ENCODE measurements at regions not wholly inside any gene's neighbourhood (a gene's known extent, or its start where the extent isn't known, plus 50 kb on each side); places are given as distances from the start of the nearest gene placed in this dataset.

DNA sequence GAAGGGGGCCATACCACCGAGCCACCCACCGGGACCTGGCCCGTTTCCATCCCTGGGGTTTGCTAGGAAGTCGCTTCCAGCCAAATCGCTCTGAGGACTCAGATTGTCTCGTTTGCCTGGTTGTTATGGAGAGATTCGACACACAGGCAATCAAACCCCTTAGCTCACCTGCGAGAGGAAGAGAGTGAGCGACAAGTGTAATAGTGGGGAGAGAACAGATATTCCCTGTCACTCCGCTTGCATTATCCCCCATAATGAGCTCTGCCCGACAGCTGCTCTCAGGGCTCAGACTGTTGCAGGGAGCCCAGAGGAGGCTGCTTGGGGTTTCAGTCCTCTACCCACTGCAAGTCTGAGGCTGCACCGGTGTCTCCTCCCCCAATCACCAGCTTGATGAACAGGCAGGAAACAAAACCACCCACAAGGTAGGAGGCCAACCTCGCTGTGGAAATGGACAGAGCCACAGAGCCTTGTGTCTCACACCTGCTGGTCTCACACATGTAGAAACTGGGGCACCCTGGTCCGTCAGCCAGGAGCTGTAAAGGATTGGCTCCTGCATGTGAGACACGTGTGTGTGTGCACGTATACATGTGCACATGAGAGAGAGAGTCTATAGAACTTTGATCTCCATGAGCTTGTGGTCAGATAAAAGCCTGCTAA is 351.1 kb downstream of the BUD13 start:
- no peak for ATAC-seq
- 56% methylated on average over 14 of the region's 16 CpGs for WGBS (ENCODE audit: insufficient coverage)
- H3K9me3 Mint-ChIP-seq: no peaks in the 10 kb centered on the region
- TF ChIP-seq, protein P1, sequence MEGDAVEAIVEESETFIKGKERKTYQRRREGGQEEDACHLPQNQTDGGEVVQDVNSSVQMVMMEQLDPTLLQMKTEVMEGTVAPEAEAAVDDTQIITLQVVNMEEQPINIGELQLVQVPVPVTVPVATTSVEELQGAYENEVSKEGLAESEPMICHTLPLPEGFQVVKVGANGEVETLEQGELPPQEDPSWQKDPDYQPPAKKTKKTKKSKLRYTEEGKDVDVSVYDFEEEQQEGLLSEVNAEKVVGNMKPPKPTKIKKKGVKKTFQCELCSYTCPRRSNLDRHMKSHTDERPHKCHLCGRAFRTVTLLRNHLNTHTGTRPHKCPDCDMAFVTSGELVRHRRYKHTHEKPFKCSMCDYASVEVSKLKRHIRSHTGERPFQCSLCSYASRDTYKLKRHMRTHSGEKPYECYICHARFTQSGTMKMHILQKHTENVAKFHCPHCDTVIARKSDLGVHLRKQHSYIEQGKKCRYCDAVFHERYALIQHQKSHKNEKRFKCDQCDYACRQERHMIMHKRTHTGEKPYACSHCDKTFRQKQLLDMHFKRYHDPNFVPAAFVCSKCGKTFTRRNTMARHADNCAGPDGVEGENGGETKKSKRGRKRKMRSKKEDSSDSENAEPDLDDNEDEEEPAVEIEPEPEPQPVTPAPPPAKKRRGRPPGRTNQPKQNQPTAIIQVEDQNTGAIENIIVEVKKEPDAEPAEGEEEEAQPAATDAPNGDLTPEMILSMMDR (IDR thresholded peaks at IDR 0.05): no peak
- H3K27me3 Mint-ChIP-seq (ENCODE audit: low read depth in 2 of 2): peaks cover 11 to 15% of the 10 kb centered on the region in 2 donors
- no peak overlapping the region for H3K27ac ChIP-seq (ENCODE audit: low read length)
- no peak for DNase-seq
- no peaks in the 10 kb centered on the region for H3K9me3 ChIP-seq (ENCODE audit: control insufficient read depth, insufficient read depth, low read length)
- H3K4me1 ChIP-seq (ENCODE audit: control insufficient read depth, insufficient read depth, low read length): no peaks in the 10 kb centered on the region
- H3K36me3 ChIP-seq (ENCODE audit: control insufficient read depth, insufficient read depth, low read length): no peaks in the 10 kb centered on the region
- H3K4me1 Mint-ChIP-seq: no peaks in the 10 kb centered on the region
- H3K4me3 Mint-ChIP-seq: no peak overlapping the region
- H3K27me3 ChIP-seq (ENCODE audit: control insufficient read depth, insufficient read depth, low read length): no peaks in the 10 kb centered on the region
- H3K4me3 ChIP-seq (ENCODE audit: low read length): no peak overlapping the region
- intact Hi-C loops (cut with micrococcal nuclease): no loop called here
- no peaks in the 10 kb centered on the region for H3K36me3 Mint-ChIP-seq
- no peak overlapping the region for H3K27ac Mint-ChIP-seq

DNA sequence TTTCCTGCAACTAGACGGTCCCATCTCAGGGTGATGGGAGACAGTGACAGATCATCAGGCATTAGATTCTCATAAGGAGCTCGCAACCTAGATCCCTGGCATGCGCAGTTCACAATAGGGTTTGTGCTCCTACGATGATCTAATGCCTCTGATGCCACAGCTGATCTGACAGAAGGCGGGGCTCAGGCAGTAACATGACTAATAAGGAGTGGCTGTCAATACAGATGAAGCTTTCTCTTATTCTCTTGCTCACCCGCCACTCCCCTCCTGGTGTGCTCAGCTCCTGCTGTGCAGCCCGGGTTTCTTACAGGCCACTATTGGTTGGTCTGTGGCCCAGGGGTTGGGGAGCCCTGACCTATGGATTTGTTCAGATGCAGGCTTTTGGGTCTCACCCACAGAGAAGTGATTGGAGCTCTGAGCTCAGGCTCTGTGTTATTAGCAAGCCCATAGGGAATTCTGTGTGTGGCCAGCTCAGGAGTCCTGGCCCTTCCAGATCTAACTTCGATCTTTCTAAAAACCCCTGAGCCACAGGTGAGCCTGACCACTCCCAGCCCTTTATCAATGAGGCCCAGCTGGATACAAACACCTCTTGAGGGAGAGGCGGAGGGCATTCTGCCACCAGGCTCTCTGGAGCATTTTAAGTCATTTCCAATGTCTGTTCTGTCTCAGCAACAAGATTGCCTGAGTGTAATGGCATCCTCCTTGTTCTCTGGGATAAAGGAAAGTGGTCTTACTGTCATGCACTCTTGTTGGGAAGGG is 351.8 kb downstream of the BUD13 start:
- no peaks in the 10 kb centered on the region for H3K27me3 ChIP-seq (ENCODE audit: control insufficient read depth, insufficient read depth, low read length)
- no peaks in the 10 kb centered on the region for H3K36me3 ChIP-seq (ENCODE audit: control insufficient read depth, insufficient read depth, low read length)
- H3K4me3 ChIP-seq (ENCODE audit: low read length): no peak overlapping the region
- H3K4me1 ChIP-seq (ENCODE audit: control insufficient read depth, insufficient read depth, low read length): no peaks in the 10 kb centered on the region
- no peaks in the 10 kb centered on the region for H3K4me1 Mint-ChIP-seq
- H3K36me3 Mint-ChIP-seq: no peaks in the 10 kb centered on the region
- H3K27ac Mint-ChIP-seq: no peak overlapping the region
- intact Hi-C loops (cut with micrococcal nuclease): no loop called here
- no peaks in the 10 kb centered on the region for H3K9me3 Mint-ChIP-seq
- no peak overlapping the region for H3K4me3 Mint-ChIP-seq
- no peak overlapping the region for H3K27ac ChIP-seq (ENCODE audit: low read length)
- no peak for ATAC-seq
- TF ChIP-seq, protein P1 (IDR thresholded peaks at IDR 0.05): no peak
- peaks cover 11 to 15% of the 10 kb centered on the region in 2 donors for H3K27me3 Mint-ChIP-seq (ENCODE audit: low read depth in 2 of 2)
- no peak for DNase-seq
- WGBS (ENCODE audit: insufficient coverage): 83% methylated on average over 9 of the region's 9 CpGs
- no peaks in the 10 kb centered on the region for H3K9me3 ChIP-seq (ENCODE audit: control insufficient read depth, insufficient read depth, low read length)

DNA sequence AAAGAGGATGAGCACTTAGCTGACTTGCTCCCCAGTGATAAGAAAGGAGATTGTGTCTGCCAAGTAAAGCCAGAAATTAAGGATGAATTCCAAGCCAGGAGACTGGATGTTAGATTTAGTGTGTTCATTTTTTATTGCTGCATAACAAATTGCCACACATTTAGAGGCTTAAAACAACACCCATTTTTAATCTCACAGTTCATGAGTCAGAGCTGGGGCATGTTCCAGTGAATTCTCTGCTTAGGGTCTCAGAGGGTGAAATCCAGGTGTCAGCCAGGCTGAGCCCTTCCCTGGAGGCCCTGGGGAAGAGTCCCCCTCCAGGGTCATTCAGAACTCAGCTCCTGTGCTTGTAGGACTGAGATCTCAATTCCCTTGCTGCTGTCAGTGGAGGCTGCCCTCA is 352.8 kb downstream of the BUD13 start:
- TF ChIP-seq, protein P1 (IDR thresholded peaks at IDR 0.05): no peak
- ATAC-seq: no peak
- H3K27me3 Mint-ChIP-seq (ENCODE audit: low read depth in 2 of 2): peaks cover 11 to 15% of the 10 kb centered on the region in 2 donors

More for the DNA sequence above, 352.8 kb downstream of the BUD13 start:
- no peaks in the 10 kb centered on the region for H3K4me1 Mint-ChIP-seq
- no peak for DNase-seq
- Histone ChIP-seq H3K27me3 (ENCODE audit: control insufficient read depth, insufficient read depth, low read length) (no peaks in the 10 kb centered on the region), H3K27ac (ENCODE audit: low read length) (no peak overlapping the region), H3K9me3 (ENCODE audit: control insufficient read depth, insufficient read depth, low read length) (no peaks in the 10 kb centered on the region), H3K4me1 (ENCODE audit: control insufficient read depth, insufficient read depth, low read length) (no peaks in the 10 kb centered on the region), H3K4me3 (ENCODE audit: low read length) (no peak overlapping the region), H3K36me3 (ENCODE audit: control insufficient read depth, insufficient read depth, low read length) (no peaks in the 10 kb centered on the region)
- intact Hi-C loops (cut with micrococcal nuclease): no loop called here
- no peaks in the 10 kb centered on the region for H3K36me3 Mint-ChIP-seq
- no peaks in the 10 kb centered on the region for H3K9me3 Mint-ChIP-seq
- H3K4me3 Mint-ChIP-seq: no peak overlapping the region
- no peak overlapping the region for H3K27ac Mint-ChIP-seq
